Gastrocnemius medialis (tissue), 4 donors: ENCODE measurements at regions not wholly inside any gene's neighbourhood (a gene's known extent, or its start where the extent isn't known, plus 50 kb on each side); places are given as distances from the start of the nearest gene placed in this dataset.

Experiments
- ATAC-seq, 2 donors: fragments of 150-250 bp; one replicate each; pipeline ENCODE4 v1.9.1; 2016
- DNase-seq, 2 donors: peaks; one replicate each; pipeline ENCODE4 v3.0.0-alpha.2; 2019
- H3K27ac ChIP-seq, 4 donors: fragments of 200-600 bp; sonication (generic); 1 replicate in 1 of 4; 2 replicates in 3 of 4; pipeline ENCODE4 v1.5.1; 2016 to 2018; ENCODE audit warnings: mild to moderate bottlenecking in 2 of 4, moderate library complexity in 1 of 4
- H3K27me3 ChIP-seq, 3 donors: fragments of 200-600 bp; sonication (generic) in 2 of 3; 1 replicate in 1 of 3; 2 replicates in 2 of 3; pipeline versions ENCODE4 v1.5.1 to v1.6.0; 2016 to 2019; ENCODE audit warnings: mild to moderate bottlenecking in 1 of 3, moderate library complexity in 1 of 3
- H3K36me3 ChIP-seq, 2 donors: fragments of 200-600 bp; sonication (generic) in 1 of 2; one replicate each; pipeline ENCODE4 v1.5.1; 2017 to 2018
- H3K4me1 ChIP-seq, 2 donors: fragments of 200-600 bp; sonication (generic) in 1 of 2; one replicate each; pipeline ENCODE4 v1.5.1; 2016 to 2017; ENCODE audit warnings: mild to moderate bottlenecking in 2 of 2
- H3K4me3 ChIP-seq, 4 donors: fragments of 200-600 bp; sonication (generic) in 3 of 4; 1 replicate in 1 of 4; 2 replicates in 3 of 4; pipeline ENCODE4 v1.5.1; 2016 to 2019; ENCODE audit warnings: mild to moderate bottlenecking in 2 of 4
- H3K9me3 ChIP-seq, 3 donors: fragments of 200-600 bp; sonication (generic) in 2 of 3; 1 replicate in 1 of 3; 2 replicates in 2 of 3; pipeline ENCODE4 v1.5.1; 2016 to 2019
- CTCF ChIP-seq, 5 experiments: fragments of 450-650 bp in 3 of 5; fragments of 200-600 bp in 2 of 5; sonication (generic) in 2 of 5; IDR thresholded peaks in 4 of 5; conservative IDR thresholded peaks in 1 of 5; 1 replicate in 4 of 5; 2 replicates in 1 of 5; pipeline ENCODE4 v1.5.1; 2016 to 2019; ENCODE audit warnings: antibody characterized with exemption in 5 of 5, mild to moderate bottlenecking in 3 of 5, moderate library complexity in 3 of 5
- POLR2A ChIP-seq, 2 donors: fragments of 450-650 bp; IDR thresholded peaks; one replicate each; pipeline ENCODE4 v1.6.1; 2017; ENCODE audit warnings: antibody characterized with exemption in 2 of 2, mild to moderate bottlenecking in 2 of 2, moderate library complexity in 2 of 2
- in situ Hi-C, 4 donors: fragments of 200-750 bp; cut with MboI; loops; one replicate each; pipeline versions ENCODE4 v1.15.0 to v1.8.0; 2017; ENCODE audit warnings: low sequenced_read_pairs in 4 of 4
- intact Hi-C: fragments of 100-400 bp; cut with DNase I; formaldehyde crosslinking; loops from one replicate; pipeline ENCODE4 v1.15.1; 2023; ENCODE audit warnings: low total_unique reads

- Histone ChIP-seq H3K27me3 (no peaks in the 10 kb centered on the region), H3K36me3 (no peaks in the 10 kb centered on the region), H3K4me3 (no peak overlapping the region), H3K27ac (no peak overlapping the region), H3K4me1 (peaks cover 0 to 10% of the 10 kb centered on the region in 2 donors), H3K9me3 (no peaks in the 10 kb centered on the region)
- DNase-seq (no peak), ATAC-seq (no peak)
- TF ChIP-seq CTCF (IDR thresholded peaks at IDR 0.05 in 4 of 5, conservative IDR thresholded peaks at IDR 0.05 in 1 of 5) (no peak), POLR2A (IDR thresholded peaks at IDR 0.05) (no peak)
- intact Hi-C loops: no loop called here
- in situ Hi-C loops: no loop called here
Measured at GRCh38 chr9:107943901-107944300, 454.3 kb upstream of the KLF4 start.

- TF ChIP-seq POLR2A (IDR thresholded peaks at IDR 0.05): no peak
- no peak for TF ChIP-seq CTCF (IDR thresholded peaks at IDR 0.05 in 4 of 5, conservative IDR thresholded peaks at IDR 0.05 in 1 of 5)
- Histone ChIP-seq H3K36me3 (no peaks in the 10 kb centered on the region), H3K27ac (no peak overlapping the region), H3K4me1 (peaks cover 0 to 10% of the 10 kb centered on the region in 2 donors), H3K27me3 (no peaks in the 10 kb centered on the region), H3K9me3 (no peaks in the 10 kb centered on the region), H3K4me3 (no peak overlapping the region)
- intact Hi-C loops: no loop called here
- no peak for DNase-seq
- no peak for ATAC-seq
- in situ Hi-C loops: no loop called here
Measured at GRCh38 chr9:107942856-107943255, 453.3 kb upstream of the KLF4 start.

GRCh38 chr9:107942291-107942690, 452.7 kb upstream of the KLF4 start:
- in situ Hi-C loops: no loop called here
- no peak for TF ChIP-seq POLR2A (IDR thresholded peaks at IDR 0.05)
- no peak for TF ChIP-seq CTCF (IDR thresholded peaks at IDR 0.05 in 4 of 5, conservative IDR thresholded peaks at IDR 0.05 in 1 of 5)
- H3K4me3 ChIP-seq: no peak overlapping the region
- DNase-seq (no peak), ATAC-seq (no peak)
- H3K36me3 ChIP-seq: no peaks in the 10 kb centered on the region
- H3K4me1 ChIP-seq: peaks cover 0 to 9% of the 10 kb centered on the region in 2 donors
- no peak overlapping the region for H3K27ac ChIP-seq
- intact Hi-C loops: no loop called here
- H3K9me3 ChIP-seq: no peaks in the 10 kb centered on the region
- H3K27me3 ChIP-seq: no peaks in the 10 kb centered on the region

GRCh38 chr9:107940616-107941595, 451.3 kb upstream of the KLF4 start:
- Histone ChIP-seq H3K4me1 (no peaks in the 10 kb centered on the region), H3K27ac (no peak overlapping the region), H3K27me3 (no peaks in the 10 kb centered on the region), H3K36me3 (no peaks in the 10 kb centered on the region), H3K9me3 (no peaks in the 10 kb centered on the region), H3K4me3 (no peak overlapping the region)
- in situ Hi-C loops (no loop called here), intact Hi-C loops (no loop called here)
- TF ChIP-seq POLR2A (IDR thresholded peaks at IDR 0.05) (no peak), CTCF (IDR thresholded peaks at IDR 0.05 in 4 of 5, conservative IDR thresholded peaks at IDR 0.05 in 1 of 5) (no peak)
- no peak for ATAC-seq
- no peak for DNase-seq
